ENCODE measurements at regions not wholly inside any gene's neighbourhood (a gene's known extent, or its start where the extent isn't known, plus 50 kb on each side); places are given as distances from the start of the nearest gene placed in this dataset.
"Not testable (repeated sequence)": the region's sequence is repeated elsewhere in the genome, so short reads cannot be mapped to it uniquely, and the experiment has no call there.

DNA sequence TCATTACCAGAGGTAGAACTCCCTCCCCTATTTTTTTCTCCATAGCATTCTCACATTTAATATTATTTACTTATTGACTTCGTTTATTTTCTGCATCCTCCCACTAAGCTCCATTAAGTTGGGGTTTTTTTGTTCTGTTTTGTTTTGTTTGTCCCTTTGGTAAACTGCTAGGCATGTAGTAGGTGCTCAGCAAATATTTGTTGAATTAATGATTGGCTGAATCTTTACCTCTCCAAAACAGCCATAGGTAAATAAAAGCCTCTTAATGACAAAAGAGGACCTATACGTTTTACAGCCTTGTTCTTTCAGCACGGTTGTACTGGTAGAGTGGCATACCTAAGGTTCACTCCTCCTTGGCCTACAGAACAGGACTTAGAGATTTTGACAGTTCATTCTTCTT is 52.0 kb downstream of the PRORP start:
- Histone ChIP-seq H3K4me3 (ENCODE audit: low read length in 2 of 2) (no peak overlapping the region), H3K36me3 (ENCODE audit: control insufficient read depth in 2 of 2, insufficient read depth in 2 of 2, low read length in 1 of 2) (peaks cover 0 to 4% of the 10 kb centered on the region in 2 donors), H3K9me3 (ENCODE audit: control insufficient read depth in 2 of 2, insufficient read depth in 1 of 2, low read length in 1 of 2) (no peaks in the 10 kb centered on the region), H3K4me1 (ENCODE audit: control insufficient read depth in 2 of 2, insufficient read depth in 2 of 2, low read length in 2 of 2) (no peaks in the 10 kb centered on the region), H3K27ac (ENCODE audit: low read depth in 1 of 2, low read length in 1 of 2) (no peak overlapping the region), H3K27me3 (ENCODE audit: control insufficient read depth in 2 of 2, insufficient read depth in 1 of 2, low read length in 1 of 2) (no peaks in the 10 kb centered on the region)
- no peak for DNase-seq (ENCODE audit: low read depth in 6 of 9, low spot score in 9 of 9)
- WGBS: 96% methylated on average over 3 of the region's 3 CpGs

DNA sequence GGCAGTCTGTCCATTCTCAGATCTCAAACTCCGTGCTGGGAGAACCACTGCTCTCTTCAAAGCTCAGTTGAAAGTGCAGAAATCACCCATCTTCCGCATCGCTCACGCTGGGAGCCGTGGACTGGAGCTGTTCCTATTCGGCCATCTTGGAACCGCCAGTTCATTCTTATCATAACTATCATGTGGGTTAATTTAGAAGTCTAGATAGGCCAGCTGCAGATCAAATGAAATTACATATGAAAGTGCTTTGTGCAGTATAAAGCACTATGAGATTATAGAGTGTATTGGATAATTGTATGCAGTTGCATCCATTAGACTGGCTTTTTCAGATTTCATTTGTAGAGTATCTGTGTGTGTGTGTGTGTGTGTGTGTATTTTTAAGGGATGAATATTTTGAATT is 57.8 kb downstream of the PRORP start:
- Histone ChIP-seq H3K4me3 (ENCODE audit: low read length in 2 of 2) (no peak overlapping the region), H3K36me3 (ENCODE audit: control insufficient read depth in 2 of 2, insufficient read depth in 2 of 2, low read length in 1 of 2) (peaks cover 5% of the 10 kb centered on the region in 2 donors), H3K27me3 (ENCODE audit: control insufficient read depth in 2 of 2, insufficient read depth in 1 of 2, low read length in 1 of 2) (no peaks in the 10 kb centered on the region), H3K9me3 (ENCODE audit: control insufficient read depth in 2 of 2, insufficient read depth in 1 of 2, low read length in 1 of 2) (no peaks in the 10 kb centered on the region), H3K27ac (ENCODE audit: low read depth in 1 of 2, low read length in 1 of 2) (no peak overlapping the region), H3K4me1 (ENCODE audit: control insufficient read depth in 2 of 2, insufficient read depth in 2 of 2, low read length in 2 of 2) (no peaks in the 10 kb centered on the region)
- WGBS: 99% methylated on average over 7 of the region's 7 CpGs
- DNase-seq (ENCODE audit: low read depth in 6 of 9, low spot score in 9 of 9): no peak

GRCh38 chr14:35184891-35185290 is 62.5 kb downstream of the PRORP start:
- not testable (repeated sequence) for H3K27me3 ChIP-seq (ENCODE audit: control insufficient read depth in 2 of 2, insufficient read depth in 1 of 2, low read length in 1 of 2); H3K27ac ChIP-seq (ENCODE audit: low read depth in 1 of 2, low read length in 1 of 2); H3K36me3 ChIP-seq (ENCODE audit: control insufficient read depth in 2 of 2, insufficient read depth in 2 of 2, low read length in 1 of 2); H3K9me3 ChIP-seq (ENCODE audit: control insufficient read depth in 2 of 2, insufficient read depth in 1 of 2, low read length in 1 of 2); H3K4me3 ChIP-seq (ENCODE audit: low read length in 2 of 2); DNase-seq (ENCODE audit: low read depth in 6 of 9, low spot score in 9 of 9); H3K4me1 ChIP-seq (ENCODE audit: control insufficient read depth in 2 of 2, insufficient read depth in 2 of 2, low read length in 2 of 2)

DNA sequence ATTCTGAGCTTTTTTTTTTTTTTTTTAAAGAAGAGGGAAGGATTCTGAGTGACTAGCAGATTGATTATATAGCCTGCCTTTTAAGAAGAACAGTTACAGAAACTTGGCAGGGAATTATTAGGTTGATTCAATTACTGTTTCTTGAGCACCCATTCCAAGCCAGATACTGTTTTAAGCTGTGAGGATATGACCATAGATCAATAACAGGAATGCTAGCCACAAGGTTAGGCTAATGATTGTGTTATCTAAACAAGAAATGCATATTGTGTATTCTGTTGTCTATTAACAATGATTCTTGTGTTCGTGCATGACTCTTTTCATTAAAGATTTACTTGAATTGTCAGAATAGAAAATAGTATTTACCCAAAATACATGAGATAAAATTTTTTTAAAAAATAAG is 67.1 kb downstream of the PRORP start:
- no peak overlapping the region for H3K27ac ChIP-seq (ENCODE audit: low read depth in 1 of 2, low read length in 1 of 2)
- WGBS: 98% methylated on average over 1 of the region's 1 CpG
- H3K4me1 ChIP-seq (ENCODE audit: control insufficient read depth in 2 of 2, insufficient read depth in 2 of 2, low read length in 2 of 2): no peaks in the 10 kb centered on the region
- no peaks in the 10 kb centered on the region for H3K27me3 ChIP-seq (ENCODE audit: control insufficient read depth in 2 of 2, insufficient read depth in 1 of 2, low read length in 1 of 2)
- H3K4me3 ChIP-seq (ENCODE audit: low read length in 2 of 2): no peak overlapping the region
- H3K36me3 ChIP-seq (ENCODE audit: control insufficient read depth in 2 of 2, insufficient read depth in 2 of 2, low read length in 1 of 2): peaks cover 5 to 9% of the 10 kb centered on the region in 2 donors
- DNase-seq (ENCODE audit: low read depth in 6 of 9, low spot score in 9 of 9): no peak
- no peaks in the 10 kb centered on the region for H3K9me3 ChIP-seq (ENCODE audit: control insufficient read depth in 2 of 2, insufficient read depth in 1 of 2, low read length in 1 of 2)

GRCh38 chr14:35193161-35193560 is 70.8 kb downstream of the PRORP start:
- no peak overlapping the region for H3K4me3 ChIP-seq (ENCODE audit: low read length in 2 of 2)
- no peaks in the 10 kb centered on the region for H3K4me1 ChIP-seq (ENCODE audit: control insufficient read depth in 2 of 2, insufficient read depth in 2 of 2, low read length in 2 of 2)
- no peaks in the 10 kb centered on the region for H3K27me3 ChIP-seq (ENCODE audit: control insufficient read depth in 2 of 2, insufficient read depth in 1 of 2, low read length in 1 of 2)
- H3K9me3 ChIP-seq (ENCODE audit: control insufficient read depth in 2 of 2, insufficient read depth in 1 of 2, low read length in 1 of 2): no peaks in the 10 kb centered on the region
- no peak overlapping the region for H3K27ac ChIP-seq (ENCODE audit: low read depth in 1 of 2, low read length in 1 of 2)
- H3K36me3 ChIP-seq (ENCODE audit: control insufficient read depth in 2 of 2, insufficient read depth in 2 of 2, low read length in 1 of 2): peaks cover 5 to 9% of the 10 kb centered on the region in 2 donors
- DNase-seq (ENCODE audit: low read depth in 6 of 9, low spot score in 9 of 9): no peak

DNA sequence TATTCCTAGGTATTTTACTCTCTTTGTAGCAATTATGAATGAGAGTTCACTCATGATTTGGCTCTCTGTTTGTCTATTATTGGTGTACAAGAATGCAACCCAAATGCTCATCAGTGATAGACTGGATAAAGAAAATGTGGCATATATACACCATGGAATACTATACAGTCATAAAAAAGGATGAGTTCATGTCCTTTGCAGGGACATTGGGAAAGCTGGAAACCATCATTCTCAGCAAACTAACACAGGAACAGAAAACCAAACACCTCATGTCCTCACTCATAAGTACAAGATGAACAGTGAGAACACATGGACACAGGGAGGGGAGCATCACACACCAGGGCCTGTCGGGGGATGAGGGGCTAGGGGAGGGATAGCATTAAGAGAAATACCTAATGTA is 71.8 kb downstream of the PRORP start:
- not testable (repeated sequence) for H3K27ac ChIP-seq (ENCODE audit: low read depth in 1 of 2, low read length in 1 of 2); H3K9me3 ChIP-seq (ENCODE audit: control insufficient read depth in 2 of 2, insufficient read depth in 1 of 2, low read length in 1 of 2); DNase-seq (ENCODE audit: low read depth in 6 of 9, low spot score in 9 of 9); H3K36me3 ChIP-seq (ENCODE audit: control insufficient read depth in 2 of 2, insufficient read depth in 2 of 2, low read length in 1 of 2); H3K27me3 ChIP-seq (ENCODE audit: control insufficient read depth in 2 of 2, insufficient read depth in 1 of 2, low read length in 1 of 2); H3K4me3 ChIP-seq (ENCODE audit: low read length in 2 of 2); H3K4me1 ChIP-seq (ENCODE audit: control insufficient read depth in 2 of 2, insufficient read depth in 2 of 2, low read length in 2 of 2)
- WGBS: 94% methylated on average over 1 of the region's 1 CpG

GRCh38 chr14:35196571-35196970 is 74.2 kb downstream of the PRORP start:
- WGBS: 49% methylated on average over 1 of the region's 1 CpG
- no peaks in the 10 kb centered on the region for H3K27me3 ChIP-seq (ENCODE audit: control insufficient read depth in 2 of 2, insufficient read depth in 1 of 2, low read length in 1 of 2)
- H3K27ac ChIP-seq (ENCODE audit: low read depth in 1 of 2, low read length in 1 of 2): no peak overlapping the region
- H3K4me1 ChIP-seq (ENCODE audit: control insufficient read depth in 2 of 2, insufficient read depth in 2 of 2, low read length in 2 of 2): peaks cover 0 to 3% of the 10 kb centered on the region in 2 donors
- H3K9me3 ChIP-seq (ENCODE audit: control insufficient read depth in 2 of 2, insufficient read depth in 1 of 2, low read length in 1 of 2): no peaks in the 10 kb centered on the region
- H3K4me3 ChIP-seq (ENCODE audit: low read length in 2 of 2): no peak overlapping the region
- DNase-seq (ENCODE audit: low read depth in 6 of 9, low spot score in 9 of 9): no peak
- H3K36me3 ChIP-seq (ENCODE audit: control insufficient read depth in 2 of 2, insufficient read depth in 2 of 2, low read length in 1 of 2): peaks cover under 1 to 9% of the 10 kb centered on the region in 2 donors

DNA sequence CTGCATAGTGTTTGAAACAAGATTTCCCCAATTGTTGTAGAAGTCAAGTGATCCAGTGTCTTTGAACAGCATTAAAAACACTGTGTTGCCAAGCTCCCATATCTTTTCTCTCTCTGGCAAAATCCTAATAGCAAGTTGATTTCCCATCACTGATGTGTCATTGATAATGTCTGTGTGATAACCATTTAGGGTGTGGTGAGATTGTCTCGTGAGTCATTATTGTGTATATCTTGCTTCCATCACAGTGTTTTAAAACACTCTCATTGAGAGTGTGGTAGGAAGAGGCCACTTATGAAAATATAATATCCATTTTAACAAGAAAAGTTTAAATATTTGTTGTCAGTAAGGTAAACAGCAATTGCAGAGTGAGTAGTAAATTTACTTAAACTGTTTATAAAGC is 74.7 kb downstream of the PRORP start:
- WGBS: 94% methylated on average over 1 of the region's 1 CpG
- no peak for DNase-seq (ENCODE audit: low read depth in 6 of 9, low spot score in 9 of 9)
- no peak overlapping the region for H3K4me3 ChIP-seq (ENCODE audit: low read length in 2 of 2)

DNA sequence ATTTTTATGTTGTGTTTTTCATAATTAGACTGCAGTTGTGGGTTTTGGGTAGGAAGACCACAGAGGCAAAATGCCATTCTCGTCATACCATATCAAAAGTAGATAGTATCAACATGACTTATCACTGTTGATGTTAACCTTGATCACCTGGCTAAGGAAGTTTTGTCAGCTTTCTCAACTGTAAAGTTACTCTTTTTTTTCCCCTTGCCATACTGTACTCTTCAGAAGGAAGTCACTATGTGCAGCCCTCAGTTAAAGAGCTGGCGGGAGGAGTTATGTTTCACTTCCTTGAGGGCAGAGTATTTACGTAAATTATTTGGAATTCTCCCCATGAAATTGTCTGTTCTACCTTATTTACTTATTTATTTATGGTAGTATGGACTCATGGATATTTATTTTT is 78.7 kb downstream of the PRORP start:
- Histone ChIP-seq H3K9me3 (ENCODE audit: control insufficient read depth in 2 of 2, insufficient read depth in 1 of 2, low read length in 1 of 2) (no peaks in the 10 kb centered on the region), H3K36me3 (ENCODE audit: control insufficient read depth in 2 of 2, insufficient read depth in 2 of 2, low read length in 1 of 2) (no peaks in the 10 kb centered on the region), H3K4me3 (ENCODE audit: low read length in 2 of 2) (no peak overlapping the region), H3K4me1 (ENCODE audit: control insufficient read depth in 2 of 2, insufficient read depth in 2 of 2, low read length in 2 of 2) (peaks cover 7 to 10% of the 10 kb centered on the region in 2 donors), H3K27ac (ENCODE audit: low read depth in 1 of 2, low read length in 1 of 2) (peak overlapping the region in 1 of 2 donors; percentile 42), H3K27me3 (ENCODE audit: control insufficient read depth in 2 of 2, insufficient read depth in 1 of 2, low read length in 1 of 2) (no peaks in the 10 kb centered on the region)
- peak in 3 of 9 donors; percentile 4 to 52 (median 18) for DNase-seq (ENCODE audit: low read depth in 6 of 9, low spot score in 9 of 9)
- 53% methylated on average over 3 of the region's 3 CpGs for WGBS

More for the DNA sequence above, 74.7 kb downstream of the PRORP start:
- Histone ChIP-seq H3K36me3 (ENCODE audit: control insufficient read depth in 2 of 2, insufficient read depth in 2 of 2, low read length in 1 of 2) (peaks cover 0 to 6% of the 10 kb centered on the region in 2 donors), H3K27me3 (ENCODE audit: control insufficient read depth in 2 of 2, insufficient read depth in 1 of 2, low read length in 1 of 2) (no peaks in the 10 kb centered on the region), H3K9me3 (ENCODE audit: control insufficient read depth in 2 of 2, insufficient read depth in 1 of 2, low read length in 1 of 2) (no peaks in the 10 kb centered on the region), H3K27ac (ENCODE audit: low read depth in 1 of 2, low read length in 1 of 2) (no peak overlapping the region), H3K4me1 (ENCODE audit: control insufficient read depth in 2 of 2, insufficient read depth in 2 of 2, low read length in 2 of 2) (peaks cover 0 to 3% of the 10 kb centered on the region in 2 donors)

DNA sequence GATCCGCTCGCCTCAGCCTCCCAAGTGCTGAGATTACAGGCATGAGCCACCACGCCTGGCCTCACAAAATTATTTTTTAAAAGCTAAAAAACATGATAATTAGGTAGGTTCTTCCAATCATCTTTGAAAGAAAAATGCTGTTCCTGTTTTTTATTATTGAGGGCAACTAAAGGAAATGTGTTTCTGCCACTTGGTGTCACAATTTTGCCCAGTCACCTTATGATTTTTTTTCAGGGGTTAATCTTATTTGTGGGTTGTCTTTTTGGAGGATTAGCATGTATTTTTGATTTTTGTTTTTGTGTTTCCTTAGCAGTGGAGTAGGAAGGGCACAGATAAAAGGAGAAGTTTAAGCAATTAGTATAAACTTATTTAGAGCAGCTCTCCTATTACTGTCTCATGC is 79.8 kb downstream of the PRORP start:
- H3K36me3 ChIP-seq (ENCODE audit: control insufficient read depth in 2 of 2, insufficient read depth in 2 of 2, low read length in 1 of 2): no peaks in the 10 kb centered on the region
- peaks cover 7 to 10% of the 10 kb centered on the region in 2 donors for H3K4me1 ChIP-seq (ENCODE audit: control insufficient read depth in 2 of 2, insufficient read depth in 2 of 2, low read length in 2 of 2)
- no peaks in the 10 kb centered on the region for H3K27me3 ChIP-seq (ENCODE audit: control insufficient read depth in 2 of 2, insufficient read depth in 1 of 2, low read length in 1 of 2)
- no peaks in the 10 kb centered on the region for H3K9me3 ChIP-seq (ENCODE audit: control insufficient read depth in 2 of 2, insufficient read depth in 1 of 2, low read length in 1 of 2)
- no peak overlapping the region for H3K4me3 ChIP-seq (ENCODE audit: low read length in 2 of 2)
- no peak overlapping the region for H3K27ac ChIP-seq (ENCODE audit: low read depth in 1 of 2, low read length in 1 of 2)
- no peak for DNase-seq (ENCODE audit: low read depth in 6 of 9, low spot score in 9 of 9)
- 98% methylated on average over 3 of the region's 3 CpGs for WGBS
